CD14-positive monocyte (primary cell): ENCODE measurements at regions not wholly inside any gene's neighbourhood (a gene's known extent, or its start where the extent isn't known, plus 50 kb on each side); places are given as distances from the start of the nearest gene placed in this dataset.
A peak's percentile ranks its signal among the peaks of the same experiment; 100 is the strongest.

Source experiments
- DNase-seq, 3 donors: peaks; one replicate each; pipeline ENCODE4 v3.0.0-alpha.2; 2011 to 2022
- H2AFZ ChIP-seq: 2 replicates; pipeline ENCODE4 v1.6.0; 2012; ENCODE audit warnings: mild to moderate bottlenecking, low read depth, low read length, inconsistent platforms; ENCODE audit not compliant: insufficient read depth, poor library complexity, severe bottlenecking
- H3K27ac ChIP-seq, 2 donors: 1 replicate in 1 of 2; 2 replicates in 1 of 2; pipeline ENCODE4 v1.5.1; 2012 to 2013; ENCODE audit warnings: low read length in 2 of 2, control low read depth in 1 of 2, inconsistent platforms in 1 of 2, low read depth in 1 of 2, mild to moderate bottlenecking in 1 of 2
- H3K27me3 ChIP-seq, 2 donors: one replicate each; pipeline versions ENCODE4 v1.6.0 to v1.6.1; 2011 to 2013; ENCODE audit warnings: low read length in 2 of 2; ENCODE audit not compliant: control insufficient read depth in 2 of 2, insufficient read depth in 2 of 2
- H3K36me3 ChIP-seq, 2 donors: replicated peaks in 1 of 2; 1 replicate in 1 of 2; 2 replicates in 1 of 2; pipeline versions ENCODE4 v1.5.1 to v1.6.1; 2012 to 2013; ENCODE audit warnings: low read length in 2 of 2, control low read depth in 1 of 2, inconsistent platforms in 1 of 2, mild to moderate bottlenecking in 1 of 2; ENCODE audit not compliant: insufficient read depth in 2 of 2, control insufficient read depth in 1 of 2
- H3K4me1 ChIP-seq, 2 donors: 1 replicate in 1 of 2; 2 replicates in 1 of 2; pipeline versions ENCODE4 v1.5.1 to v1.6.1; 2012 to 2013; ENCODE audit warnings: low read length in 2 of 2, control low read depth in 1 of 2, inconsistent platforms in 1 of 2, mild to moderate bottlenecking in 1 of 2, moderate library complexity in 1 of 2; ENCODE audit not compliant: insufficient read depth in 2 of 2, control insufficient read depth in 1 of 2
- H3K4me2 ChIP-seq: replicated peaks from 2 replicates; pipeline ENCODE3; 2012; ENCODE audit warnings: low read length, moderate library complexity, mild to moderate bottlenecking; ENCODE audit not compliant: poor library complexity, severe bottlenecking; ENCODE audit errors: extremely low read depth
- H3K4me3 ChIP-seq, 3 experiments: fragments of 200-600 bp in 1 of 3; sonication (generic) in 1 of 3; replicated peaks in 1 of 3; 1 replicate in 2 of 3; 2 replicates in 1 of 3; pipeline ENCODE4 v1.5.1; 2011 to 2013; ENCODE audit warnings: low read length in 3 of 3, mild to moderate bottlenecking in 3 of 3, control low read depth in 2 of 3, low read depth in 2 of 3, inconsistent platforms in 1 of 3, moderate library complexity in 1 of 3
- H3K79me2 ChIP-seq: 2 replicates; pipeline ENCODE4 v1.6.0; 2012; ENCODE audit warnings: mild to moderate bottlenecking, control low read depth, inconsistent platforms, low read length, moderate library complexity; ENCODE audit not compliant: insufficient read depth
- H3K9ac ChIP-seq: 2 replicates; pipeline ENCODE4 v1.6.0; 2017; ENCODE audit warnings: low read length, mild to moderate bottlenecking; ENCODE audit not compliant: insufficient read depth, poor library complexity, severe bottlenecking
- H3K9me3 ChIP-seq, 2 donors: replicated peaks in 1 of 2; 1 replicate in 1 of 2; 2 replicates in 1 of 2; pipeline versions ENCODE4 v1.5.1 to v1.6.1; 2012 to 2013; ENCODE audit warnings: low read length in 2 of 2, control low read depth in 1 of 2; ENCODE audit not compliant: control insufficient read depth in 1 of 2, insufficient read depth in 1 of 2
- H4K20me1 ChIP-seq: 2 replicates; pipeline ENCODE4 v1.6.0; 2012; ENCODE audit warnings: mild to moderate bottlenecking, low read length, control low read depth, moderate library complexity; ENCODE audit not compliant: insufficient read depth
- H3K27ac Mint-ChIP-seq, 7 donors: one replicate each; pipeline ENCODE4 v1.8.0; 2020; ENCODE audit warnings: mild to moderate bottlenecking in 7 of 7, mixed read lengths in 7 of 7, moderate library complexity in 6 of 7, inconsistent platforms in 2 of 7
- H3K27me3 Mint-ChIP-seq, 3 donors: one replicate each; pipeline ENCODE4 v1.8.0; 2021 to 2022; ENCODE audit warnings: low read depth in 3 of 3, mild to moderate bottlenecking in 3 of 3, mixed read lengths in 3 of 3, moderate library complexity in 3 of 3, inconsistent platforms in 1 of 3
- H3K36me3 Mint-ChIP-seq, 2 donors: one replicate each; pipeline ENCODE4 v1.8.0; 2020; ENCODE audit warnings: mixed read lengths in 2 of 2, inconsistent platforms in 1 of 2, mild to moderate bottlenecking in 1 of 2
- H3K4me1 Mint-ChIP-seq: one replicate; pipeline ENCODE4 v1.8.0; 2020; ENCODE audit warnings: mild to moderate bottlenecking, mixed read lengths
- H3K4me3 Mint-ChIP-seq, 2 donors: one replicate each; pipeline ENCODE4 v1.8.0; 2020; ENCODE audit warnings: mild to moderate bottlenecking in 2 of 2, mixed read lengths in 2 of 2, moderate library complexity in 1 of 2
- H3K9me3 Mint-ChIP-seq, 7 donors: one replicate each; pipeline ENCODE4 v1.8.0; 2020 to 2022; ENCODE audit warnings: mixed read lengths in 7 of 7, mild to moderate bottlenecking in 6 of 7, moderate library complexity in 6 of 7, inconsistent platforms in 2 of 7
- CTCF ChIP-seq: fragments of 200-600 bp; IDR thresholded peaks from one replicate; pipeline ENCODE4 v1.8.0; 2022; ENCODE audit warnings: antibody characterized with exemption, mild to moderate bottlenecking
- WGBS: methylation state at CpG from one replicate; pipeline ENCODE4 v1.1.5; 2013; ENCODE audit warnings: missing lambda C conversion rate; ENCODE audit not compliant: insufficient coverage; 5-methylcytosine and 5-hydroxymethylcytosine counted together
- intact Hi-C, 2 donors: fragments of 100-400 bp; cut with micrococcal nuclease; formaldehyde crosslinking; loops; one replicate each; pipeline versions ENCODE4 v1.15.0 to v1.15.1; 2023

- 10% methylated on average over 1 of the region's 2 CpGs for WGBS
- Histone ChIP-seq H2AFZ (no peak overlapping the region), H3K79me2 (no peaks in the 10 kb centered on the region), H4K20me1 (no peaks in the 10 kb centered on the region), H3K27ac (no peak overlapping the region), H3K36me3 (no peaks in the 10 kb centered on the region), H3K9ac (no peak overlapping the region), H3K4me1 (no peaks in the 10 kb centered on the region), H3K9me3 (no peaks in the 10 kb centered on the region), H3K4me2 (no peak overlapping the region), H3K4me3 (no peak overlapping the region), H3K27me3 (no peaks in the 10 kb centered on the region)
- Mint-ChIP-seq H3K4me3 (no peak overlapping the region), H3K36me3 (no peaks in the 10 kb centered on the region), H3K27ac (no peak overlapping the region), H3K9me3 (no peaks in the 10 kb centered on the region), H3K4me1 (no peaks in the 10 kb centered on the region), H3K27me3 (peaks cover 0 to 2% (median 0%) of the 10 kb centered on the region in 3 donors)
- peak in 1 of 3 donors; percentile 5 for DNase-seq
- intact Hi-C loops: no loop called here
- no peak for TF ChIP-seq CTCF
Observed at GRCh38 chr7:121517591-121517990, 121.5 kb upstream of the FAM3C start.

GRCh38 chr7:121516821-121517220, 120.7 kb upstream of the FAM3C start:
- no peak for DNase-seq
- Histone ChIP-seq H2AFZ (no peak overlapping the region), H3K27me3 (no peaks in the 10 kb centered on the region), H3K4me3 (no peak overlapping the region), H3K36me3 (no peaks in the 10 kb centered on the region), H3K9ac (no peak overlapping the region), H3K79me2 (no peaks in the 10 kb centered on the region), H3K4me1 (no peaks in the 10 kb centered on the region), H4K20me1 (no peaks in the 10 kb centered on the region), H3K9me3 (no peaks in the 10 kb centered on the region), H3K27ac (no peak overlapping the region), H3K4me2 (no peak overlapping the region)
- no peaks in the 10 kb centered on the region for H3K36me3 Mint-ChIP-seq
- TF ChIP-seq CTCF: no peak
- H3K27ac Mint-ChIP-seq: no peak overlapping the region
- WGBS: 100% methylated on average over 1 of the region's 1 CpG
- no peak overlapping the region for H3K4me3 Mint-ChIP-seq
- H3K27me3 Mint-ChIP-seq: peaks cover 0 to 2% (median 0%) of the 10 kb centered on the region in 3 donors
- intact Hi-C loops: no loop called here
- H3K4me1 Mint-ChIP-seq: no peaks in the 10 kb centered on the region
- peaks cover 0 to 1% (median 0%) of the 10 kb centered on the region in 7 donors for H3K9me3 Mint-ChIP-seq
